Fibroblast of gingiva (primary cell): ENCODE measurements at regions not wholly inside any gene's neighbourhood (a gene's known extent, or its start where the extent isn't known, plus 50 kb on each side); places are given as distances from the start of the nearest gene placed in this dataset.
"Not testable (repeated sequence)": the region's sequence is repeated elsewhere in the genome, so short reads cannot be mapped to it uniquely, and the experiment has no call there.

Experiments used
- DNase-seq: peaks from one replicate; pipeline ENCODE4 v3.0.0-alpha.2; 2011; ENCODE audit warnings: low read depth

DNA sequence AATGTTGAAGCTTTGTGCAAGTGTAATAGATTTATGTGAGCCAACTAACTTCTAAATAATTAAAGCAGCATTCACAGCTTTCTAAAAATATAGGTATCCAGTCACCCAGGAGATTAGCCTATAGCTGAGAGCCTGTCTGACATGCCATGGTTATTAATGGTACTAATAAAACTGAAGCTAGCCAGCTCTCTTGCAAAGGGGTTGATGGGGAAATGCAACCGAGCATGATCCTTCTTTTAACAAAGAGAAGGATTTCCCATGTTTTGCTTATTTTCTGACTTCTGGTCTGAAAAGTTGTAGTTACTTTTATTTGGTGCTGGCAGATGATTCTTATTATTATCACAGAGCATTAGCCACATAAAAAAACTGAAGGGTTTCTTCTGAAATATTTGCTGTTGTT lies 488.7 kb upstream of the CYLC2 start:
- DNase-seq, result no peak

GRCh38 chr9:102499468-102499867 lies 495.7 kb upstream of the CYLC2 start:
- DNase-seq, result no peak

DNA sequence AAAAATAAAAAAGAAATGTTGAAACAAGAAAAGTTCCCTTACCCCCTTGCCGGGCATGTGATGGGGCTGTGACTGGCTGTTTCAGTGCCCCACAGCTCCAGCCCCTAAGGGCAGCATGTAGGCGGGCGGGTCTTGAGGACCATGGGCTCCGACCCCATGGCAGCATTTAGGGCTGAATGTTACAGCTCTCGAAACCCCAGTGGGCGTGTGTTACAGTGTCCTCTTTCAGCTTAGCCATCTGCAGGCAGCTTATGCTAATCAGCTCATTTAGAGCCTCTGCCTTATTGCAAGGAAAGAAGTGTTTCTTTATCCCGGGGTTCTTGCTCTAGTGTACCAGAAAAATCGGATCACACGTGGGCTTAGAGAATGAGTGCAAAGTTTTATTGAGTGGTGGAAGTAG lies 497.4 kb upstream of the CYLC2 start:
- no peak for DNase-seq

- DNase-seq, result not testable (repeated sequence)
Observed at GRCh38 chr9:102486976-102487375, 508.2 kb upstream of the CYLC2 start.

DNA sequence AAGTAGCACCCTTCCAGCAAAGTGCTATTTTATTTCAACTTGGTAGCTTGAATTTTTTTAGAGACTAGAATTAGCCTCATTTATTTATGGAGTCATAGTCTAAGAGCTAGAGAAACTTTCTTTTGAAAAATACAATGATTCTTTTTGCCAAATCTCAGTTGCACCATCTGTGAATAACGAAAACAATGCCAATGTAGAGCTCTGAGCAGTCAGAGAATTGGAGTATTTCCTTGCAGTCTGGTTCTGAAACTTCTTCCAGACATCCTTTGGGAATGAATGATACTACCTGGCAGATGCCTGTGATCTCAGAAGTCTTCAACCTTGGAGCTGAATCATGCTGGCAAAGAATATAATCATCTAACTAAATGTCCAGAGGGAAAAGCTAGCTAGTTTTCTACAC lies 511.5 kb upstream of the CYLC2 start:
- DNase-seq, result no peak

GRCh38 chr9:102482776-102483175 lies 512.4 kb upstream of the CYLC2 start:
- no peak for DNase-seq

DNA sequence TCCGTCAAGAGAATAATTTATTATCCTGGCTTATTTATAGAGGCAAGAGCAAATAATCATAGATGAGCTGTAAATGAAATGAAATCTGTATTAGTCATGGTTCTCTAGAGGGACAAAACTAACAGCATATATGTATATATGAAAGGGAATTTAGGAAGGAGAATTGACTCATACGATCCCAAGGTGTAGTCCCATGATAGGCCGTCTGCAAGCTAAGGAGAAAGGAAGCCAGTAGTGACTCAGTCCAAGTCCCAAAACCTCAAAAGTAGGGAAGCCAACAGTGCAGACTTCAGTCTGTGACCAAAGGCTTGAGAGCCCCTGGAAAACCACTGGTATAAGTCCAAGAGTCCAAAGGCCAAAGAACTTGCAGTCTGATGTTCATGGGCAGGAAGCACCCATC lies 515.9 kb upstream of the CYLC2 start:
- no peak for DNase-seq

- no peak for DNase-seq
Observed at GRCh38 chr9:102474357-102474756, 520.8 kb upstream of the CYLC2 start.

- not testable (repeated sequence) for DNase-seq
Observed at GRCh38 chr9:102469430-102469829, 525.7 kb upstream of the CYLC2 start.

DNA sequence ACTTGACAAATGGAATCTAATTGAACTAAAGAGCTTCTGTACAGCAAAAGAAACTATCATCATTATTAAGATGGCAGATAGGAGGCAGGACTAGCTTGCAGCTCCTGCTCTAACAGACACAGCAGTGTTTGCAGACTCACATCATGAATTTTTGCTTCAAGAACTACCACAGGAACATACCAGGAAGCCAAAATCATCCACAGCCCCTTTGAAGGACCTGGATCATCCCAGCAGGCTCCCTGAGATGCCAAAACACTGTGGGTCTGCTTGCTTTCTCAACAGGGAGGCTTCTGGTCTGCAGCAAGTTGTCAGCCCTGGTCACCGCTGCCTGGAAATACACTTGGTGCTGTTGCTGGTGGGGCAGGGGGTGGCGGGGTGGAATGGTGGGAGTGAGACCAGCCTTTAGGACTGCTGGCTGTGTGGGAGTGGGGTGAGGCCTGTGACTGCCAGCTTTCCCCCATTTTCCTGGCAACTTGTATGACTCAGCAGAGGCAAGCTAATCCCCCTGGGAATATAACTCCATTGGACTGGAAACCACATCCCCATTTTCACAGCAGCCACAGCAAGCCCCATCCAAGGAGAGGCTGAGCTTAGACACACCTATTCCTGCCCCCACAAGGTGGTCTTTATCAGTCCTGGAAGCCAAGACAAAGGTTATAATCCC lies 533.8 kb upstream of the CYLC2 start:
- DNase-seq, result no peak

DNA sequence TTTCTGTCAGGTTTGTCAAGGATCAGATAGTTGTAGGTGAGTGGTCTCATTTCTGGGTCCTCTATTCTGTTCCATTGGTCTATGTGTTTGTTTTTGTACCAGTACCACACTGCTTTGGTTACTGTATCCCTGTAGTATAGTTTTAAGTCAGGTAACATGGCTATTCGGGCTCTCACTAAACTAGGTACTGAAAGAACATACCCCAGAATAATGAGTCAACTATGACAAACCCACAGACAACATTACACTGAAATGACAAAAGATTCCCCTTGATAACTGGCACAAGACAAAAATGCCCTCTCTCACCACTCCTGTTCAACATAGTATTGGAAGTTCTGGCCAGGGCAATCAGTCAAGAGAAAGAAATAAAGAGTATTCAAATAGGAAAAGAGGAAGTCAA lies 535.3 kb upstream of the CYLC2 start:
- DNase-seq, result no peak

DNA sequence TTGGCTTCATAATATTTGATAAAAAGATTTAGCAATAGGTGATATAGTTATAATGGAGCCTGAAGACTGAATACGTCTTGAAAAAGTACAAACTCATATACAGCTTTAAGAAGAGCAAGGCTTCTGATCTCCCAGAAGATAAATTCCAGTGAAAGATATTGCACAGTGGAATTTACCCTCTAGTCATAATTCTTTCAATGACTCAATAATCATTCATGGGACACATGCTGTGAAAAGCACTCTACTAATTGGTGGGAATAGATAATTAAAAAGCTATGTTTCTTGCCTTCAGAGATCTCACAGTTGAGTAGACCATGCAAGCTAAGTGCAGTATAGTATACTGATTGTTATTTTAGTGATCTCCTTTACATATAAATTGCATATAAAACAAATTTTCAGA lies 538.6 kb upstream of the CYLC2 start:
- no peak for DNase-seq

DNA sequence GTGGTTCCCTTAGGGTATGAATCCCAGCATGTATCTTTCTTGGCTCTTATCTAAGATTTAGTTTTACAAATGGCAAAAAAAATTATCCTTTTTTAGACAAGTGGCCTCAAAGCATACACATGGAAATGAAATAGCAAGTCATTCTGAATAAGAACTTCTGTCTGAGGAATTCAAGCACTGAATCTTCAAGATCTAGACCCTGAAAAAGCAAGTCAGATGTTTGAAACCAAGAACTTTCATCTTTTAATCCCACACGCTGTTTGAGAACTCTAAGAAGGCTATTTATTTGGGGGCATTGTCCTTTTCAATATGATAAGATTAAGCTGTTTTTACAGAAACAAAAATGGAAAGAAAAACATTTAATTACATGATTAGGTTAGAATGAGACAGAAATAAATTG lies 549.2 kb upstream of the CYLC2 start:
- no peak for DNase-seq

GRCh38 chr9:102445181-102445747 lies 549.9 kb upstream of the CYLC2 start:
- DNase-seq, result no peak

DNA sequence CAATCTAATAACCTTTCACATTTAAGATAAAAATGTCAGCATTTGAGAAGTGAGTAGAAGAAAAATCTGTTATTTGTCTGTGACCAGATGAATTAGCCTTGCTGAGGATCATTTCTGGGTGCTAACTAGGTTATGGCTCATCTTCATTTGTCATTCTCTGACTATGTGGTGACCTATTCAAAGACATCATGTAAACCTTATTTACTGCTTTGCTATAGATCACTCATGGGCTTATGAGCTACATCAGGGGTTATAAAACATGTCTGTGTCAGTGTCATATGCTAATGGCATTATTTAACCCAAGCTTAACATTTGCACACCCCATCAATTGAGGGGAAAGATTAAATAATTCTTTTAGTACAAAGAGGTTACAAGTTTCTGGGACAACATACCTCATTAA lies 555.5 kb upstream of the CYLC2 start:
- DNase-seq, result no peak

- DNase-seq, result not testable (repeated sequence)
Observed at GRCh38 chr9:102436599-102436998, 558.5 kb upstream of the CYLC2 start.

- DNase-seq, result no peak
Observed at GRCh38 chr9:102435427-102435826, 559.7 kb upstream of the CYLC2 start.

GRCh38 chr9:102434545-102434944 lies 560.6 kb upstream of the CYLC2 start:
- no peak for DNase-seq

- no peak for DNase-seq
Observed at GRCh38 chr9:102428305-102428704, 566.8 kb upstream of the CYLC2 start.

DNA sequence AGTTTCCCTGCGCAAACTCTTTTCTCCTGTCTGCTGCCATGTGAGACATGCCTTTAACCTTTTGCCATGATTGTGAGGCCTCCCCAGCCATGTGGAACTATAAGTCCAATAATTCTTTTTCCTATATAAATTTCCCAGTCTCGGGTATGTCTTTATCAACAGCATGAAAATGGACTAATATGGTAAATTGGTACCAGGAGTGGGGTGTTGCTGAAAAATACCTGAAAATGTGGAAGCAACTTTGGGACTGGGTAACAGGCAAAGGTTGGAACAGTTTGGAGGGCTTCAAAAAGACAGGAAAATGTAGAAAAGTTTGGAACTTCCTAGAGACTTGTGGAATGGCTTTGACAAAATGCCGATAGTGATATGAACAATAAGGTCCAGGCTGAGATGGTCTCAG lies 578.9 kb upstream of the CYLC2 start:
- not testable (repeated sequence) for DNase-seq

DNA sequence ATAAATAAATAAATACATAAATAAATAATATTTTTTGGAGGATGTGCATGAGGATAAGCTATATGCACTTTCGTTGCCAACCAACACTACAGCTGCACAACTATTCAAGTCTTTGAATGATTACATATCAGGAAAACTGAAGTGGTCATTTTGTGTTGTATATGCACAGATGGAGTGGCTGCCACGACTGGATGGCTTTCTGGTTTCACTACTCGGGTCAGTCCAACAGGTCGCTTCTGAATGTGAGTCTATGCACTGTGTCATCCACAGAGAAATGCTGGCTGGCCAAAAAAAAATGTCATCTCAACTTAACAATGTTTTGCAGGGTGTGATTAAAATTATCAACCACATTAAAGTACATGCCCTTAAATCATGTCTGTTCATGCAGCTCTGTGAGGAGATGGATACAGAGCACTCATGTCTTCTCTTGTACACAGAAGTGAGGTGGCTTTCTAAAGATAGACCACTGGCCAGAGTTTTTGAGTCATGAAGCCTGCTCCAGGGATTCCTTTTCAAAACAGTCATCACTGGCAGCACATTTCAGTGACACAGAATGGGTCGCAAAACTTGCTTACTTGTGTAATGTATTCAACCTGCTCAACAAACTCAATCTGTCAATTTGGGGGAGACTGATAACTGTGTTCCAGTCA lies 589.8 kb upstream of the CYLC2 start:
- no peak for DNase-seq

- DNase-seq, result no peak
Observed at GRCh38 chr9:102403514-102403913, 591.6 kb upstream of the CYLC2 start.

DNA sequence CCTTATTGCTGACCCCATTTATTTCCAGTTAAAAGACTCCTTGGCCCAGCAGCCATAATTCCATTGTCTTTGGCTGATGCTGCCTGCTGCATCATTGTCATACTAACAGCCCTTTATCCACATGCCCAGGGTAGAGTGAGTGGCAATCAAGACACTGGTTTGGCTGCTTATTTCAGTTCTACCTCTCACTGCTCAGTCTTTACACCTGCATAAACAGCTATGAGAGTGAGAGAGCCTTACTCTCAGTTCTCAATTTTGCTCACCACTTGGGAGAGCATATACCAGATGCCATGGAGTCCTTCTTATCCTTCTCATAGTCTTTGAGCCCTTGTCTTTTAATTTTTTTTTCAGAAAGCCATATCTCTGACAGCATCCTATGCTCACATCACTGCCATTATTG lies 596.9 kb upstream of the CYLC2 start:
- no peak for DNase-seq

- DNase-seq, result not testable (repeated sequence)
Observed at GRCh38 chr9:102385620-102386019, 609.5 kb upstream of the CYLC2 start.
